Fibroblast of gingiva (primary cell): ENCODE measurements at regions not wholly inside any gene's neighbourhood (a gene's known extent, or its start where the extent isn't known, plus 50 kb on each side); places are given as distances from the start of the nearest gene placed in this dataset.
"Not testable (repeated sequence)": the region's sequence is repeated elsewhere in the genome, so short reads cannot be mapped to it uniquely, and the experiment has no call there.

Source experiments
- DNase-seq: peaks from one replicate; pipeline ENCODE4 v3.0.0-alpha.2; 2011; ENCODE audit warnings: low read depth

DNA sequence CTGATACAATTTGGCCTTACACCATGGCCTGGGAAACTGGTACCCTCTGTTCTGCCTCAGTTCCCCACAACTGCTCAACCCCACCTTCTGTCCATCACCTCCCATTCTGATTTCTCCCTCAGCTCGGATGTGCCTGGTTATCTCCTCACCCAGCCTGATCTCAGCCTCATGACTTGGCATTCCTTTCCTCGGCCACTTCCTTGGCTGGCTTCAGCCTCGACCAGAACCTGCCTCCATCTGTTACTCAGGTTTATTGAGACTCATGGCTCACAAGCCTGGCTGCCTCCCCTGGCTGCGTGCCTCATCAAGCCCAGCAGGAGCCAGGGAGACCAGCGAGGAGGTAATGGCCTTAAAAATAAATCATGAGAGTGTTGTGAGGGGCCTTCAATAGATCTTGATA is 356.2 kb upstream of the SPRED2 start:
- no peak for DNase-seq

DNA sequence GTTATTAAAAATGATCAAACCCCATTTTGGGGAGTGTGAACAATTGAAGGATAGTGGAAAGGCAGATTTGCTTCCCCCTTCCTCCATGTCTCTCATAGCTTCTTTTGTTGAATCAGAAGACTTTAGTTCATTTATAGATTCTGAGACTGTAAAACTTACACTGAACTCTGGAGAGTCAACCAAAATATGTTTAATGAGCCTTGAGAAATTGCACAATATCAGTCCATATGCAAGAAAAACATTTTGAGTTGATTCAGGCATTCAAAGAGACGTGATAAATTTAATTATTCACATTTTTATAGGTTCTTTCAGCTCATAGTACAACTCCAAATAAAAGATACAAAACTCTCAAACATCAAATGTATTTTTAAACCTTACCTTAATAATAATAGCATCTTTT is 354.4 kb upstream of the SPRED2 start:
- DNase-seq, result no peak

DNA sequence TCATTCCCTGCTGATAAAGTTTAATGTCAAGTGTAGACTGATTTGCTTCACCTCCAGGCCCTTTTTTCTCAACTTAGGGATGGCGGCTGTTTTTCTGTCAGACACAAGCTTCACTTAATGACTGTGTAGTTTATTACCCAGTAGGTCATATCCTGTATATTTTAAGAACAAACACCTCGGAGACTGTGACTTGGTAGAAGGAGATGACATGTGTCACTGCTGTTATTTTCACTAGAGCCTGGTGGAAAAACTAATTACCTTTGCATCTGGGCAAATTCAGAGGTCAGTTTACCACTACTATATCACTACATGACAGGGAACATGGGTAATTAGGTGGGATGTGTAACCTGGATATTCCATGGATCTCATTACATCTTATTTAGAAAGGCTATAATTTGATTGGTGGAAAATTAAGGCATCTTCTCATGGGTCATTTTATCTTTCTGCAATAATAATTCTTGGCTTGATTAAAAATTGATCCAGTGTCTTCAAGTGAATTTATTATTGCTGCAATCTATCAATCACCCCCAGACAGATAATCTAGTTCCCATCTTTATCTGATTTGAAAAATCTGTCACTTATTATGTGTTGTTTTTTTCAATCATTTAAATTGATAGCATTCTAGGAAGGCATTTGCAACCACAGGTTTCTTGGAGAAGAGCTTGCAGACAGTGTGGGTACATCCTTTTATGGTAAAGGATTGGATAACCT is 353.8 kb upstream of the SPRED2 start:
- no peak for DNase-seq

DNA sequence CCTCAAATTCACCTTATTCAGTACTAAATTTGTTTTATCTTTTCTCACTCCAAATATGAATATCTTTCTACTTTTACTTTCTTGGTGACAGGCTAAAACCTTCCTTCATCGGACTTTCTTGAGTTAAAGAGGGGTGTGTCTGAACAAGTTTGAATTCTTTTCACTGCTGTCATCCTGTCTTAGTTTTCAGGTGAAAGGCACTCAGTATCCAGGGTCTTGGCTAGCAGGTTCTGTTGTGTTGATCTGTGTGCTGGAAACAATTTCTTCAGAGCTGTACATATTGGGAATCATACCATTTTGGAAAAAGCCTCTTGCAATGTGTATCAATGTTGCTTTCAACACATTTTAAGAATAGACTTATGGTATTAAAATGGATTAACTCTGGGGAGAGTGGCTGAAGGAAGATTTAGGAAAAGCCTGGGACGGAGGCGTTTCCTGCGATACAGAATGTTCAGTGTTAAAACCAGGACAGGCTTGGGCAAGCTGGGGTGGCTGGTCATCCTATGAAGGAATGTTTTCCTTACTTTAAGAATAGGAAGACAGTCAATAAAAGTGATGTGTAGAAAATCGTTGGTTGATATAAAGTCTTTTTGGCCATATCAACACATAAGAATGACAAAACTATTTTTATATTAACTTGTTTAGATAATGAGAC is 350.7 kb upstream of the SPRED2 start:
- DNase-seq, result no peak

DNA sequence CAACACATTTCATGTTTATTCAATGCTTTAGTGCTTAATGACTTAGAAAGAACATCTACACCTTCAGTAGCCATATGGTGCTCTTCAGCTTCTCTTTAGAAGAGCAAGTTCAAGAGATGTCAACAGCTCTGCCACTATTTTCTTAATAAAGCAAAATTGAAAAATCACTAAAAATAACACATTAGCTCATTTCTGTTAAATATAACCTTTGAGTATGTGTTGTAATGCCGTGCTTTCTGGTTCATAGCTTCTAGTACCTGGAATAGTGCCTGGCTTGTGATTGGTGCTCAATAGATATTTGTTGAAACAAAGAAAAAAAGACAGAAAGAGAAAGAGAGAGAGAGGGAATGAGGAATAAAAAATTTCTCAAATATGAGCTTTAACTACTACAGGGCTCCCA is 349.8 kb upstream of the SPRED2 start:
- no peak for DNase-seq

DNA sequence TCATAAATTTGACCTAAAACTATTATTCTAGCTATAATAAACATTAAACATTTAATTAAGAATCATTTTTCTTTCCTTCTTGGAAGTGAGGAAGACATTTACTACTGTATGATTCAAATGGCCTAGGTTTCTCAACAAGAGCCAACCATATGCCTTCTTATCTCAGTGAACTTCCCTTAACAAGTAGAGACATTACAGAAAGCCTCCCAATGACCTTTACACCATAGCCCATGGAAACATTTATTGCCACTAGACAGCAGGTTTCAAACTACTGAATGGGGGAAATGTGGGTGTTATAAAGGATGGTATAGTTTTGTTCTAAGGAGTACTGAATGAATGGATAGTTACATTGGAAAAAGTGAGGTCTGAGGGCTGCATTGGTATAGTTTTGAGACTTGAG is 349.4 kb upstream of the SPRED2 start:
- DNase-seq, result no peak

DNA sequence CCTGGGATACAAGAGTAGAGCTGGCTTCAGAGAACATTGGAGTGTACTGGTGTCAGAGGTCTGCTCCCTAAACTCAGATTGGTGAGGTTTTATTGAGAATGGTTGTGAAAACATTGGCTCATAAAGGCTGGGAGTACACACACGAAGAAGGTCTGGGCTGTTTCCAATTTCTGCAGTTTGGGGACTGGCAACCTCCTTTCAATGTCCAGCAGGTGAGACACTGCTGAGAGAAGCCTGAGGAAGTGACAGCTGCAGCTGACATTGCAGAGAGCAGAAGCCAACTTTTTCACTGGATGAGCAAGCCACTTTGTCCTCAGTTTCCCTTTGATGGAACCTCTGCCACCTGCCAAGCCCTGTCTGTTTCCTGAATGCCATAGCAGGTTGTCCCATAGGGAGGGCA is 346.6 kb upstream of the SPRED2 start:
- no peak for DNase-seq

DNA sequence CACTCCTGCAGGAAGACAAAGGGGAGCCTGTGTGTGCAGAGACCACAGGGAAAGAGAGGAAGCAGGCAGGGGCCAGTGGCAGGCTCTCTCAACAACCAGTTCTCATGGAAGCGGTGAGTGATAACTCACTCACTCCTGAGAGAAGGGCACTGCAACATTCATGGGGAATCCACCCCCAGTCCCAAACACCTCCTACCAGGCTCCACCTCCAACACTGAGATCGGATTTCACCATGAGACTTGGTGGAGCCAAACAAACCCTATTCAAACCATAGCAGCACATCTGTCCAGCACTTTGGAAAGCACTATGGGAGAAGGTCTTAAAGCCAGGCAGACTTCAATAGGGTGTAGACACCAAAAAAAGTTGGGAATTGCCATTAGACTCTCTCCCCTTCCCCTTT is 345.7 kb upstream of the SPRED2 start:
- no peak for DNase-seq

DNA sequence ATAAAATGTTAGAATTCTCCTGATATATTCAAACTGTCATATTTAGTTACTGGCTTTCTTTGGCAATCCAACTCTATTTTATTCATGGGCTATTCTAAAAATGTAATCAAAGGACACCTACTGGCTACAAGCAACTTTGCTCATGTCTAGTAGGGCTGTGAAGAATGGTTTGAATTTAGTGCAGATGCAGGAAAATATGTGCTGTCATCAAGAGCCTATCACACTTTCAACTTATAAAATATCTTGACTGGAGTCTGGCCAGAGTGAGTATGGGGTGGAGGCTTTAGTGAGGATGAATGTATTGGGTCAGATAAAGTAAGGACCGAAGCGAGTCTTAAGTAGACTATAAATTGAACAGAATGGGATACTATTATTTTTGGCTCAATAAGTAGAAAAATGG is 343.4 kb upstream of the SPRED2 start:
- DNase-seq, result no peak

DNA sequence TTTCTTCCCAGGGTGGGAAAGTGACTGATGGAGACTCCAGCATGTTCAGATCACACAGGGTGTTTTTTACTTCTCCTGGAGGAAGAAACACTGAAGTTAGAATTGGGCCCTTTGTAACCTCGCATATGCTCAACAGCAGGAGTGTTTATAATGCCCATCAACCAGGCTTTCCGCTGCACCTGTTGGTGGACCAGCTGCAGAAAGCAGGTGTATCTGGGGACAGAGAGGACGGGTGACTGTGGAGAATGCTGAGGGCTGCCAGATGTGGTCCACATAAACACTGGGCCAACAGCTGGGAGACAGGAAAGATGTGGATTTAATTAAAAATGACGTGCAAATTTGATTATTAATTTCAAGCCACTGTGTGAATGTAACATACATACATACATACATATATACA is 335.5 kb upstream of the SPRED2 start:
- DNase-seq, result no peak

DNA sequence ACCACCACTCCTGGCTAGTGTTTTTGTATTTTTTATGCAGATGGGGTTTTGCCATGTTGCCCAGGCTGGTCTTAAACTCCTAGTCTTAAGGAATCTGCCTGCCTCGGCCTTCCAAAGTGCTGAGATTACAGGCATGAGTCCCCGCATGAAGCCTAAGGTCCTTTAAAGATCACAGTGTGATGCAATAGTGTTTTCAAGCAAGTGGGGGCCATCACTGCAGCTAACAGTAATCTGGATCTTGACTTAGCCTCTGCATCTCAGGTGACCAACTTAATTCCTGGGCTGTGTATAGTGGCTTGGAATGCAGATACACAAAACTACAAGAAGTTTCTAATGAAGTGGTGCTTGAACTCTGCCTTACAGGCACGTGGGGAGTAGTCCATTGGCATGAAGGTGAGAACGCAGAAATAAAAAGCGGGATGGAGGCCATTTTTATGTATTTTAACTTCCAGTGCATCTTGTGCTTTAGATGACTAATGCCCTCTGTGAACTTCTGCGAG is 334.4 kb upstream of the SPRED2 start:
- no peak for DNase-seq

DNA sequence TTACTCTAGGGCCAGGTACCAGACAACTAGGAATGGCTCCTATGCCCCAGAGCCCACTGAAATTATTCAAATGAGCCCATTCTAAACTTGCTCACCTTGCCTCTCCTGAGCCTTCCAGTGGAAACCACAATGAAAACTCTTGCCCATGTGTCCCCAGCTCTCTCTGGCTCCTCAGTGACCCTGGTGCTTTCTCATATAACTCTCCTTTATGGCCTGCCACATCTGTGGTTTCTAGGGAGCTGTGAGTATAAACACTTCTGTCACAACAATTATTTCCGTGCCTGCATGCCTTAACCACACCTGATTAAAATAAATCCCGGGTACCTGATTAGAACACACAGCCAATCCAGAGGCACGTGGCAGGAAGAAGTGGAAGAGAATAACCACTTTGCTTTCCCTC is 333.0 kb upstream of the SPRED2 start:
- no peak for DNase-seq

DNA sequence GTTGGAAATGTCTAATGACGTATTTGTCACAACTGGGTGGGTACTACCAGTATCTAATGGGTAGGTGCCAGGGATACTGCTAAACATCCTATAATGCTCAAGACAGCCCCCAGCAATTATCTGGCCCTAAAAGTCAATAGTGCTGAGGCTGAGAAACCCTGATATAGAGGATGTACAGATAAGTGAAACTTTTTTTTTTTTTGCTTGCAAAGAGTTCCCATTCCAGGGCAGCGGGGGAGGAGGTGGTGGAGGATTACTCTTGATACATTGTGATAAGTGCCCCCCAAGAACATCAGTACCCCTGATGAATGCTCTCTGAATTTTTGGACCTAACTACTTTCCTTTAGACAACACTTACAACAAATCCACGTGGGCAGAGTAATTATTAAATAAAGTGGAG is 329.7 kb upstream of the SPRED2 start:
- no peak for DNase-seq

DNA sequence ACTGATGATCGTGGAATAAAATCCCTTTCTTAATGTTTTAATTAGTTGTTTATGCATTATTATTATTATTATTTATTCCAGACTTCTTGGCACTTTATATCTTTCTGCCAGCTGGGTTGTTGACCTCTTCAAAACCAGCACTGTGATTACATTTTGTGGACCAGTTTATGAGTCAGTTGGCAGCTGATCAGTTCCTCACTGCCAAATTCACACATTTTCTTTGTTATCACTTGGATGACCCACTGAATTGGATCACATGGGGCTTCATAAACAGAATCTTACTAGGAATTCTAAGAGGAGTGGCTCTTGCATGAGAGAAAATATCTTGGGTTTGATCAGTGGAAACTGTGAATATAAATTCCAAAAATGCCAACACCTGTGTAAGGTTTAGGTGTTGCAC is 321.8 kb upstream of the SPRED2 start:
- DNase-seq, result no peak

DNA sequence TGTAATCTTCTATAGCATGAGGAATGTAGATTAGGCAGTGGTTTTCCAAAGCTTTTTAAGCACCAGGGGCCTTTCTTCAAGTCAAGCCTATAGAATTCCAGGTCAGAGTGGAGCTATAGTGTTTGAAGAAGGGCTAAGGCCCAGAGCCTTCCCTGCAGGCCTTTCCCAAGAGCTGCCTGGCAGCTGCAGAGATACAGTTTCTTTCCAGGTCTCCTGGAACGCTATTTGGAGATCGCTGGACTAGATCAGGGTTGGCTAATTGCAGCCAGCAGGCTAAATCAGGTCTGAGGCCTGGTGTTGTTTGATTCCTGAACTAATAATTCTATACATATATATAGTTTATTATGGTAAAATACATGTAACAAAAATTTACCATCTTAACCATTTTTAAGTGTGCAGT is 319.0 kb upstream of the SPRED2 start:
- no peak for DNase-seq

DNA sequence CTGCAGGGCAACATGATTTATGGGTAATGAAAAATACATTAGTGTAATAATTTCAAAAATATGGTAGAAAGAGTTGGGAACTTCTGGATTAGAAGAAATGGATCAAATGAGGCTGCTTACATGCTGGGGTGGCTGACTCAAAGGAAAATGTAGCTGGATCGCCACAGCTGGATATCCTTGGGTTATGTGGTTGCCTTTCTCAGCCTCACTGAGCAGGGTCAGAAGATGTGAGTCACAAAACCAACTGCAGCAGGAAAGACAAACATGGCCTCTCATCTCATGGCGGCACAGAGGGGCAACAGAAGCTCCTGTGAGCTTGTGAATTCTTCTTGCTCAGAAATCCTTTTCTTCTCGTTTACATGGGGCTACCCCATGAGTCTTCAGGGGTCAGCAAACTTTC is 317.1 kb upstream of the SPRED2 start:
- no peak for DNase-seq

DNA sequence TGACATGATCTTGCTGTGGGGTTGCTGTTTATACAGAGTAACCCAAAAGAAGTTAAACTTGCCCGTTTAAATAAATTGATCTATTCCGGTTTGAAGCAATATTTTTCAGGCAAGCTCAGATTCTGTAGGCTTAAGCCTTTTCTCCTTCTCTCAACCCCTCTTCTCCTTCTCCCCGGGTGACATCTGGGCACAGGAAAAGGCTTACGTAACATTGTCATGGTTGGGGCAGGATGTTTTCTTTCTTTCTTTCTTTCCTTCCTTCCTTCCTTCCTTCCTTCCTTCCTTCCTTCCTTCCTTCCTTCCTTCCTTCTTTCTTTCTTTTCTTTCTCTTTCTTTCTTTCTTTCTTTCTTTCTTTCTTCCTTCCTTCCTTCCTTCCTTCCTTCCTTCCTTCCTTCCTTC is 315.5 kb upstream of the SPRED2 start:
- DNase-seq, result not testable (repeated sequence)

DNA sequence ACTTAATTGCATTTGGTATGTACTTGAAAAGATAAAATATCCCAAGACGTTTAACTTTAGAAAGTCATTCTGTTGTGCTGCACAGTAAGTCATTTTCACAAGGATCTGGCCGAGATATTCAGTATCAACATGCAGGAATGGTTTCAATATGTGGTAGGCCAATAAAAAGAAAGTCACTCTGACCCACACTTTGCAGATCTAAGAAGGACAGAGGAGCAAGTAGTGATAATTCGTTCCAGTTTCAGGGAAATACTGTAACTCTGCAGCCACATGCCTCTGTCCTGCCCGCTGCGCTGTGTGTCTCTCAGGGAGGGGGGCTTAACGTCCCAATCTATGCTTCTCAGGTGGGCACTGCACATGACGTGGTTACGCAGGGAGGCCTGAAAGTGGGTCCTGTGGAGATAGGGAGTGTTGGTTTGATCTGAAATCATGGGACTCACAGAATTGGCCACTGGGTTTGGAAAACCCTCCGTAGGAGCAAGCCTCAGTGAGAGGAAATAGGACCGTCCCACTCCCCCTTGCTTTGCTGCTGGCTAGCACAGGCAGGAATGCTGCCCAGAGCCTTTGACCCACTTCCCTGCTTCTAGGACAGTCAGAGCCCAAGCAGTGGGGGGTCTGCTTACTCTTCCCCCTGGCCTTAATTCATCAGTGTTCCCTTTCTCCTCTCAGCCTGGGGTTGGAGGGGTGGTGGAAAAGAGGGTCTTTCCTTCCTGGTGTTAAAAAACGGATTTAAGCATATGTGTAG is 314.7 kb upstream of the SPRED2 start:
- DNase-seq, result no peak

DNA sequence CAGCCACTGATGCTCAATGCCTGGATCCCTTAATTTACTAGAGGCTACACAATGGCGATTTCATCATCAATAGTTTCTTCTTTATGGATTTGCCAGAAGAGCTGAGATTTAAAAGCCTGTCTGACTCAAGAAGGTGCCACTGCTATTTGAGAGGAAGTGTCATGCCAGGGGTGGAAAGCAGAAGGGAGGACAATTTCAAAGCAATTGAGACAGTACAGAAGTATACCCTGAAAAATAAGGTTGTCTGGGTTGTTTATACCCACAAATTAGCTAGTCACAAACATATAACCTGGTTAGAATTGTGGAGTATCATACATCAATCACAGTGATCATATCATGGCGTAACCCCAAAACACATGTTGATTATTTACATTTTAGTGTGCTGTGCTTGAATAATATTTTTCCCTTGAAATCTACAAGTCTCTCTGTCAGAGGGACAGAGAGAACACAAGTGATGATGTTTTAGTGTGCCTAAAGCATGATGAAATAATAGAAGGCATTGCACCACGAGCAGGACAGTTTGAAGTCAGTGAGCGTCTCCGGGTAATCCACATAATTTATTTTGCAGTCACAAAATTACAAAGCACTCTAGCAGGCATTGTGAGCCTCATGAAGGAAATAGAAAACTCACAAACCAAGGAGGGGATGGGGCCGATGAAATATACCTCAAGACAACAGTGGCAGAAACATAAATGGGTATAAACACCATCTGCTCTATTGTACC is 312.2 kb upstream of the SPRED2 start:
- DNase-seq, result no peak

DNA sequence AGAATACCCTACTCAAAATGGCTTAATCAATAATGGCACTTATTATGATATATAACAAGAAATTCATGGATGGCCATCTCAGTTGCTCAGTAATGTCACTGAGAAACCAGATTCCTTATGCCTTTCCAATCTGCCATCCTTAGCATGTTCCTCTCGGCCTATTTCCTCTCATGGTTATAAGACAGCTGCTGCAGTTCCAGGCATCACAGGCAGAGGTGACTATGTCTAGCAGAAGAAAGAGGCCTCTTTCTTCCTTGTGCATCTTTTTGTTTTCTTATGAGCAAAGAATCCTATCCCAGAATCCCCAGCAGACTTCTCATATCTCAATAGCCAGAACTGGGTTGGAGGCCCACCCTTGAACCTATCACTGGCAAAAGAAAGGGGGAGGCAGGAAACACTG is 310.6 kb upstream of the SPRED2 start:
- no peak for DNase-seq

DNA sequence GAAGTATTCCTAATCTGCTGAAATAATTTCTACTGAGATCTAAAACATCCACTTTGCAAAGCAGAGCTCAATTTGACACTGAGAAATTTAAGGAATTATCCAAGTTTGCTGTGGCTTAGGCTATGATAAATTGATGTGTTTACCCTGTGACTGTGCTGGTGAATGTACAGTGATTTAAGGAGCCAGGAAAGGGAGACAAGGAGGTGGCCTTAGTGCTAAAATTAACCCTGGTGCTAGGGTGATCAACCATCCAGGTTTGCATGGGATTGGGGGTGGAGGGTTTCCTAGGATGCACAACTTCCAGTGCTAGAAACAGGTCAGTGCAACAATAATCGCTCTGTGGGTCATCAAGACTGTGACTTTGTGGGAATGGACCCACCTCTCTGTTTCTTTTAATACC is 307.5 kb upstream of the SPRED2 start:
- DNase-seq, result no peak

DNA sequence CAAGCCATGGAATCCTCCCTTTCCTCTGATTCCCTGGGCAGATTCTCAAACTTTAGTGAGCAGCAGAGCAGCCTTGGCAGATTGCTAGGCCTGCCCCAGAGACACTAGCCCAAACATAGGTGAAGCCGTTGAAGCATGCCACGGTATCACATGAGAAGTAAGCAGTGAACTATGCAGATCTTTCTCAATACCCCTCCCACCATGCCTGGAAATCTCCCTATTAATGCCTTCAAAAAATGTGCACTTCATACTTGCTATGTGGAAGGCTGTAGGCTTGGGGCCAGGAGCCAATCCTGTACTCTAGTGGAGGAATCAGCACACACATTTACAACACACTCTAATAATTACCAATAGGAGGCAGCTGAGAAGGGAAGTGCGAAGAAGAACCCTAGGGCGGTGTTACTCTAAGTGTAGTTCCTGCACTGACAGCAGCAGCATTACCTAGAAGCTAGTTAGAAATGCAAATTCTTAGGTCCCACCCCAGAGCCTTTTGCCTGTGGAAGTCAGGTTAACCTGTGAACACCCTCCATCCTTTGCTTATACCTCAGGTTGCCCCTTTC is 305.1 kb upstream of the SPRED2 start:
- DNase-seq, result no peak
